ENCODE measurements at regions not wholly inside any gene's neighbourhood (a gene's known extent, or its start where the extent isn't known, plus 50 kb on each side); places are given as distances from the start of the nearest gene placed in this dataset.

DNA sequence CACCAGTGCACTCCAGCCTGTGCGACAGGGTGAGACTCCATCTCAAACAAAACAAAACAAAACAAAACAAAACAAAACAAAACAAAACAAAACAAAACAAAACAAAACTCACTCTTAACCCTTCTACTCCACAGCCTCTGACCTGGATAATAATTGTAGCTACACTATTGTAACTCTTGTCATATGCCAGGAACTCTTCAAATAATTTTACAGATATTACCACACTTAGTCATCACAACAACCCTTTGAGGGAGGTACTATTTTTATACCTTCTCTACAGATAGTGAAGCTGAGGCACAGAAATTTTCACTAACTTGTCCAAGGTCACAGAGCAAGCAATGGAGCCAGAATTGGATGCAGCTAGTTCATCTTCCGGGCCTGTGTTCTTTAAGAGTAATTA, 547.8 kb downstream of the ADGRL2 start:
- DNase-seq (ENCODE audit: low read depth in 1 of 2, low spot score in 1 of 2): no peak

DNA sequence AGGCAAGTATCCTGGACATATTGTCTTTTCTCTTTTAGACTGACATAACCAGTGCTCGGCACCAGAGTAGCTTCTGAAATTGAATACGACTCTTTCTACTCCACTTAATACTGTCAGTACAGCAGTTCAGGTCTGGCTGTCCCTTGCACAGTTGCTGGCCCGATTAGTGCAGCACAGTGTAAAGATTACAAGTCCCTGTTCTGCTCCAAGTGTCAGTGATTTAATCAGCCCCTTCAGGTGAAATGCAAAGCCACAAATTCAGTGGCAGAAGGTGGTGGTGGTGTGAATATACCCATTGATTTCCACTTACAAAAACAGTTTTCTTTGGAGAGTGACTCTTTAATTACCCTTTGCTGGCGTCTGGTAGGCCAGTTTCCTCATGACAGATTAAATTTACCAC, 545.4 kb downstream of the ADGRL2 start:
- no peak for DNase-seq (ENCODE audit: low read depth in 1 of 2, low spot score in 1 of 2)

DNA sequence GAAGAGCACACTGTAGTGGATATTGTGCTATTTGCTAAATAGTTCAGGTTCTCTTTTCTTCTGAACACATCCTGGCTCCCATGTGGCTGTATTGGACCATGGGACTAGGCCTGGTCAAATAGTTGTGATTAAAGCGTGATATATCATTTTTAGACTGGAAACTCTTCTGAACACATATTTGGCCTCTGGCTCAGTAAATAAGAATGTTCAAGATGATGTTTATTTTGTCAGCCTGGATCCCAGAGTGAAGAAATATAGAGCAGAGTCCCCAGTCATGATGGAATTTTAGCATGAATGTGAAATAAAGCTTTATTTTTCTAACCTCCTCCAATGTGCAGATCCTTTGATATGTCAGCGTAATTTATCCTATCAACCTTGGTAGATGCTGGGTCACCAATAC, 542.6 kb downstream of the ADGRL2 start:
- DNase-seq (ENCODE audit: low read depth in 1 of 2, low spot score in 1 of 2): no peak

DNA sequence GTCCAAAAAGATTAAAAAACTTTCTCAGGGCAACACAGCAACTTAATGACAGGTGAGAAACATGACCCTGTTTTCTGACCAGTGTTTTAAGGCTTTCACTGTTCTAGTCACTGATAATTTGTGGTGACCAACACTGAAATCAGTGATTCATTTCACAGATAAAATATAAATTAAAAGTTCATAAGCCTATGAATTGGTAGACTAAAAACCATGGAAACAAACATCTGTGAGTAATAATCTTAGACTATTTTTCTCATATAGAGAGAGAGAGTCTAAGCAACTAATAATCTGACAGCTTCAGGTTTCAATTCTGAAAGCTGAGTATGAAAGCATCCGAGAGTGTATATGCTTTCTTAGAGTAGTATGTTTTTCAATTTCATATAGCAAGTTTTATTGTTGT, 536.9 kb downstream of the ADGRL2 start:
- DNase-seq (ENCODE audit: low read depth in 1 of 2, low spot score in 1 of 2): no peak

DNA sequence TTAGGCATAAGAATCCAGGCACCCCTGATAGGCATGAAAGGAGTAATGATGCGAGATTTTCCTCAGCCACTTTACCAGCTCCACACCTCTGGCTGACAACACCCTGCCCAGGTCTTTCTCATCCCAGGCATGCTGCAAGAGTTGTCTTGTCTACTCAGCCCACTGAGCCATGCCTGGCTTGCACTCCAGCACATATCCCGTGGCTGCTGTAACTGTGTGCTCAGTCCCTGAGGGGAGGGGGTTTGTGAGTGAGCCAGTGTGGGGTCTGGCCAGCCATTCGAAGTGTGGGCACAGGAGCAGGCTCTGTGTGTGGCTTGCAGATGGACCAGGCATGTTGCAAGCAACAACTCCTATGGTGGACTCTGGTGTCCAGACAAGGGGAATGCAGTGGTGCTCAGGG, 529.6 kb downstream of the ADGRL2 start:
- no peak for DNase-seq (ENCODE audit: low read depth in 1 of 2, low spot score in 1 of 2)

DNA sequence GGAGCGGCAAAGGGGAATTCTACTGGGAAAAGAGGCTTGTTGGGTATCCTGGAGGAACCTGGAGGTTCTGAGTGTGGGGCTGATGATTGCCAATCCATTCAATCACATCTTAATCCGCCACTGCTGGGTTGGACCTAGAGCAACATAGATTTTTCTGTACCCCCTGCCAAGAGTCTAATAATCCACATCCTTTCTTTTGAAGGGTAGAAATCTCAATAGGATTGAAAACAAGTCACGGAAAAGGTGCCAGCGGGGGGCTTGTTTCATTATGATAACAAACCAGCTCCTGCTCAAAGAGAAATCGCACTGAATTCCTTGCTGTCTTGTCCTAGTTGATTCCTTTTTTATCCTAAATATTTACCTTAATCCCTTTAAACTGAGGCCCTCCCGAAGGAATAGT, 528.5 kb downstream of the ADGRL2 start:
- DNase-seq (ENCODE audit: low read depth in 1 of 2, low spot score in 1 of 2): no peak

DNA sequence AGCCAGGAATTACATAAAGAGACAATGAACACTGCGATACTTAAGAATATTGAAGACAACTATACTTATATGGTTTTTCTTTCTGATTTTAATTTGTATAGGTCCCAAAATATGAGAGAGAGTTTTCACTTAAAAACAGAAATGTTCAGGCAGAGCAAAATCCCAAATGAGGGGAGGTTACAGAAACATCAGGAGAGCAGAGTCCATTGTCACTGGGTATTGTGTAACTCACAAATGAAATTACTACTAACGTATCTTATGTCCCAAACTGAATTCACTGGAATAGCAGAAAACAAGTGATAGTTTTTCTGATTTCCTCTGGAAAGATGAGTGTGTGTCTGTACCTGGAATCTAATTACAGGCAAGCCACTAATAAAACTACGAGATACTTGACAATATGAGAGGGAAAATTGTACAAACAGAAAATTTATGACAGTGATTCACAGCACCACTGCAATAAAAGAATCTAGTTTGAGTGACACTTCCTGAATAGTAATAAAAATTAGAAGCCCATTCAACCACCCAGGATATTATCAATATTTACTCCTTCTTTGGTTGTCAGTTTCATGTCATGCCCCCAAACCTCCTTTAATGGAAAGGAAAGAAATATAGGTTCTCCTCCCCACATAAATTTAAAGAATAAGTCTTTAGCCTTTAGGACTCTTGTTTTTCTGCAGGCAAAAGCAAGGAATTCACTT, 522.6 kb downstream of the ADGRL2 start:
- no peak for DNase-seq (ENCODE audit: low read depth in 1 of 2, low spot score in 1 of 2)

DNA sequence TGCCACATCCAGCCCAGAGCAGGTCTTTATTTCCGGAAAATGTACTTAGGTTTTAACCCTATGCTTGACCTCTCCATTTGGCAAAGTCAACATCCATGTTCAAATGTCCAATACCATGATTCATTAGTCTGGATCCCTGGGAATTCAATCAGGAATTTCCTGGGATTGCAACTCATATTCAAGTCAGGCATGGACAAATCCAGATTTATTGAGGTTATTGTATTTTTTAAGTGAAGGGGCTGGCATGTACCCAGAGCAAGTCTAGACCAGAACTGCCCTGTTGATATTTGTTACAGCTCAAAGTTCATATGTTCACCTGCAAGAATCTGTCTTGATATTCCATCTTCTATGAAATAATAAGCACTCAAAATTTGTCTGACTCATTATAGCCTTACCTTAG, 521.1 kb downstream of the ADGRL2 start:
- DNase-seq (ENCODE audit: low read depth in 1 of 2, low spot score in 1 of 2): no peak

DNA sequence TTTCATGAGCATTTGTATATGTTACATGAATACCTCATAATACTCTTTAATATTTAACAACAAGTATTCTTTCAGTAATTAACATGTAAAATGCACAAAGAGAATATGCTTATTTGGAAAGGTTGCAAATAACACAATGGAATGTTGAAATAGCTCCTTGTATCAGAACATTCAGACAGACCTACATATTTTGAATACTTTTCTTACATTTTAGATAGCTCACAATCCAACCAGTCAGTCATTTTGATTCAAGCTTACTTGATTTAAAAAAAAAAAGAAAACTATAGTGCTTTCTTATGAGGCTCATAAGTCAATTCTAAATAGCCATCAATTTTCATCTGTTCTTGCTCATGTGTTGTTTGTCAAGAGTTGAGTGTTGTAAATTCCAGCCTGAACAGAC, 518.8 kb downstream of the ADGRL2 start:
- no peak for DNase-seq (ENCODE audit: low read depth in 1 of 2, low spot score in 1 of 2)

DNA sequence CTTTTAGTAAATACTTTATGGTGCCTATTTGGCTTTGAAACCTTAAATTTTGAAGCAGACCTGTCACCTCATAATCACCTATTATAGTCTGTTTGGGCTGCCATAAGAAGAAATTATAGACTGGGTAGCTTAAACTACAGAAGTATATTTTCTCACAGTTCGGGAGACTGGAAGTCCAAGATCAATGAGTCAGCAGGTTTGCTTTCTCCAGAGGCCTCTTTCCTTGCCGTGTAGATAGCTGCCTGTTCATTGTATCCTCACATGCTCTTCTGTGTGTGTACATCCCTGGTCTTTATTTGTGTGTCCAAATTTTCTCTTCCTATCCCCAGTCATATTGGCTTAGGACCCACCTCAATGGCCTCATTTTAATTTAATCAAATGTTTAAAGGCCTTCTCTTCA, 518.2 kb downstream of the ADGRL2 start:
- no peak for DNase-seq (ENCODE audit: low read depth in 1 of 2, low spot score in 1 of 2)

DNA sequence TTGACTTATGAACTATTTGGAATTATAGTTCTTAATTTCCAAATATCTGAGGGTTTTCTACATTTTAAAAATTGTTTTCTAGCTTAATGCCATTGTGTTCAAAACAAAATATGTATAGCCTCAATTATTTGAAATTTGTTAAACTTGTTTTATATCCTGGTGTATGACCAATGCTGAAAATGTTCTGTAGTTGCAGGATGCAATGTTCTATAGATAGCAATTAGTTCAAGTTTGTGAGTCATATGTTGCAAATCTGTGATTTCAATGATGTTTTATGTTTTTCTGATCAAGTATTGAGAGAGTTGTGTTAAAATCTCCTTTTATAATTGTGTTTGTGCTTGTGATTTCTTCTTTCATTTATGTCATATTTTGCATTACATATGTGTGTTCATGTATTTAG, 517.5 kb downstream of the ADGRL2 start:
- no peak for DNase-seq (ENCODE audit: low read depth in 1 of 2, low spot score in 1 of 2)

DNA sequence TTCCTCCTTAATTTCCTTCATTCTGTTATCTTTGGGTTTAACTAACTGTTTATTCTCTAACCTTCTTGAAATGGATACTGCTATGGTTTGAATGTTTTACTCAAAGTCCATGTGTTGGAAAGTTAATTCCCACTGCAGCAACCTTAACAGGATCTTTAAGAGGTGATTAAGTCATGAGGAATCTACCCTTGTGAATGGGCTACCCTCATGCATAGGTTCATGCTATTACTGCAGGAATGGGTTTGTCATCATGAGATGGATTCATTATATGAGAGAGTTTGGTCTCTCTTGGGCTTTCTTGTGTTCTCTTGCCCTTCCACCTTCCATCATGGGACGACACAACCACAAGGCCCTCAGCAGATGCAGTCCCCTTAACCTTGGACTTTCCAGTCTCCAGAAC, 516.9 kb downstream of the ADGRL2 start:
- DNase-seq (ENCODE audit: low read depth in 1 of 2, low spot score in 1 of 2): no peak

DNA sequence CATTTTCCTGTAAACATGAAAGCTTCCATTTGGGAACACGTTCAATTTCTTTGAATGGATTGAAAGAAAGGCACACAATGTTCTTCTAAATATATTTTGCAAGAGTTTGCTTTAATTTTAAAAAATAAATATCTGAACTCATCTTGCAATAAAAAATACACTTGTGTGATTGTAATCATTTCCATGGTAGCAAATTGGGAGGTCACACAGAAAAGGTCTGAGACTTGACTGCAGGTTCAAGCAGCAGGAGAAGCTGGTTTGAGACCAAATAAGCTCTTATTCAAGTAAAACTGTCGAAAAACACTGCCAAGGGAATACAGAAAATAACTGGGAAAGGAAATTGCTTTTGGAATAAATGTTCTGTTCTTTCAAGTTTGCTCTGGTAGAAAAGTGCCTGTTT, 498.9 kb downstream of the ADGRL2 start:
- no peak for DNase-seq (ENCODE audit: low read depth in 1 of 2, low spot score in 1 of 2)

DNA sequence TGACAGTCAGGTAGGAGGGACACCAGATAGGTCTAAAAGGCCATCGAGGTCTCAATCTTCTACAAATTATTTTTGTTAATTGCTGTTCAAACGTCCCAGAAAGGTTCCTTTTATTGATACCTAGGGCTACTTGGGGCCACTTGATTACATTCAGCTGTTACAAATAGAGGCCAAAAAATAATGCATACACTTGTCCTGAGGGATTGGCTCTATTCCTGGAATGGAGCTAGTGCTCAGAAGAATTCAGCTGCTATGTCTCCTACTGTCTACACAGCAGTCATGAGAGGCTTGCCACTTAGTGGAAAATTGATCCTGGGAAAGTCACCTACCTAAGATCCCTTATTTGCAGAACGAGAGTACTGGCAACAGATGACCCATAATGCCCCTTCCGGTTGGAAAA, 498.3 kb downstream of the ADGRL2 start:
- no peak for DNase-seq (ENCODE audit: low read depth in 1 of 2, low spot score in 1 of 2)

DNA sequence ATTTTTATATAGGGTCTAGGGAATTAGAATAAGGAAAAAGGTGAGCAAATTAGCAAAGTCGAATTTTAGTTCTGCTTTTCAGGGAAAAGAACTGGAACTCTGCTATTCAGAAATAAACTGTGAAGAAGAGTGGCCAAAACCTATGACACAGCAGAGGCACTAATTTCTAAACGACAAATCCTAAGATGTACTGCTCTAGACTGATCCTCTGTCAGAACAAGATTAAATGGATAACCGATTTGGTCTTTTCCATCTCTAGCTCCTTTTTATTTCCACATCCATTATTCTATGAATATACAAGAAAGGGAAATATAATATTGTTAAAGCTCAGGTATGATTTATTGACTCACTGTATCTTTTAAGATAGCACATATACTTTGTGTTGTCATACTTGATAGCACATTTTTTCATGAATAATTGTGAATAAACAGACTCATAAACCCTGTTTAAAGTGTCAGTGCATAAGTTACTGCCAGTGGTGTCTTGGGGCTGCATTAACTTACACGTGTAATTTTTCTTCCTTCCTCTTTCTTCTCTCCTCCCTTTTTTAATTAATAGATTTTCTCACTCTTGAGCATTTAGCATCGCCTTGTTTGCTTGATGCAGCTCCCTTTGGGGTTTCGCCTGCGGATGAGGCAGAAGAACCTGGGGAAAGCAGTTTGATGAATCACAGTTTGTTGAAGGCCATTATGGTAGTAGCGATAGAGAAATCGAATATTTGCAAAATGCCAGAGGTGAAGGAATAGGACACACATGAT, 496.6 kb downstream of the ADGRL2 start:
- DNase-seq (ENCODE audit: low read depth in 1 of 2, low spot score in 1 of 2): no peak

DNA sequence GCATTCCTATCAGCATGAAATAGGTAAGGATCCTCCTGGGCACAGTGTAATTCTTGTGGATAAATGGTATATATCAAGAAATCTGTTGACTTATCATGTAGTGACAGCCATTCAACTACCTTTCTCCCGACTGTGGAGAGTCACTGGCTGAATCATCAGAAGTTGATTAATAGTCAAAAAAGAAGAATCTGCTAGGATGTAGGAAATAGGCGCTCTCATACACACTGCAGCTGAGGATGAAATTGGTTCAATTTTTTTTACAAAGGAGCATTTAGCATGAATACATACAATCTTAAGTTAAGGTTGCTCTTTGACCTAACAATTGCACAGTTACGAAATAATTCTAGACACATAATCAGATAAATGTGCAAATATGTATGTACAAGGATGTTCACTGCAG, 486.8 kb downstream of the ADGRL2 start:
- DNase-seq (ENCODE audit: low read depth in 1 of 2, low spot score in 1 of 2): no peak

DNA sequence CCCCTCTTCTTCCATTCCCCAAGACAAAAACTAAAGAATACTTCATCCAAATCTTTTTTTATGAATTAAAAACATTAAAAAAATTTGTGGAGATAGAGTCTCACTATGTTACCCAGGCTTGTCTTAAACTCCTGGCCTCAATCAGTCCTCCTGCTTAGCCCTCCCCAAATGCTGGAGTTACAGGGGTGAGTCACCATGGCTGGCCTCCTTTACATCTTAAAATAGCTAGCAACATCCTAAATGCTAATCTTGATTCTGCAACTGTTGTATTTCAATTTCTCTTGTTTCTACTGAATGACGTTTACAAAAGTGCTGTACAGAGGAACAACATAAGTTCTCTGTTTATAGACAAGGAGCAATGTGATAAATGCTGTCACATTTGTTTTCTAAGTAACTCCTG, 483.5 kb downstream of the ADGRL2 start:
- no peak for DNase-seq (ENCODE audit: low read depth in 1 of 2, low spot score in 1 of 2)

DNA sequence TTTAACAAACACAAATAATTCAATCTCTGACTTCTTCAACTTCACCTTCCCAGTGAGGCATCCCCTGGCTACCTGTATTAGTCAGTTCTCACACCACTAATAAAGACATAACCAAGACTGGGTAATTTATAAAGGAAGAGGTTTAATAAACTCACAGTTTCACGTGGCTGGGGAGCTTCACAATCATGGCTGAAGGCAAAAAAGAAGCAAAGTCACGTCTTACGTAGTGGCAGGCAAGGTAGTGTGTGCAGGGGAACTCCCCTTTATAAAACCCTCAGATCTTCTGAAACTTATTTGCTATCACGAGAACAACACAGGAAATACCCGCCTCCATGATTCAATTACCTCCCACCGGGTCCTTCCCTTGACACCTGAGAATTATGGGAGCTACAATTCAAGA, 478.5 kb downstream of the ADGRL2 start:
- DNase-seq (ENCODE audit: low read depth in 1 of 2, low spot score in 1 of 2): no peak

DNA sequence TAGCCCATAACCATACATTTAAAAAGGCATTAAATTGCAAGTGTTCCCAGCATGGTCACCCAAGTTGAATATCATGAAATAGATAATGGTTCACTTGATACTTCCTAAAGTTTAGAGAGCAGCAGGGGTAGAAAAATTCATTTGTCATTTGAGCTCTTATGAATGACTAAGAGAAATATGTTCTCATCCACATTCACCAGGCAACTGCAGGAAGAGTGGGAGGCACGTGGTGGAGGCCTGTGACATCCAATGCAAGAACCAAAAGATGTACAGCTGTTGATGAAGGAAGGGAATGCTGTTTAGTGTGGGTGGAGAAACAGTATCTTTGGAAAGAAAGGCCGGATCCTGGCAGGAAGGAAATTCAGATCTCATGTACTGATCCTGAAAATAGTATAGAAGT, 473.1 kb downstream of the ADGRL2 start:
- DNase-seq (ENCODE audit: low read depth in 1 of 2, low spot score in 1 of 2): no peak

DNA sequence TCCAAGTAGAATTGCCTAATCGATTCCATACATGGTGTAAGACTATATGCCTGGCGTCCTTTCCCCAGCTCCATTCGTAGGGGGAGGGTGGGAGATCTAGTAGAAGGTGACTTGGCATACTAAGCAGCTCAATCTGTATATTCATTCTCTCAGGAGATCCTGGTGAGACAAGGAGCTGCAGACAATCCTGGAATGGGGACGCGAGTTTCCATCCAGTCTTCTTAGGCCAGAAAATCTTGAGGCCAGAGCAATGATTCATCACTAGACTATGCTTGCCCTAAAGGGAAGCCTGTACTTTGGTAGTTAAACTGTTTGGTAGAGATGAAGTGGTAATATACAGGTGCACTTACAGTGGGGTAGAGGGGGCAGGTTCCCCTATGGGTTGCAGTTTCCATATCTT, 468.7 kb downstream of the ADGRL2 start:
- no peak for DNase-seq (ENCODE audit: low read depth in 1 of 2, low spot score in 1 of 2)

DNA sequence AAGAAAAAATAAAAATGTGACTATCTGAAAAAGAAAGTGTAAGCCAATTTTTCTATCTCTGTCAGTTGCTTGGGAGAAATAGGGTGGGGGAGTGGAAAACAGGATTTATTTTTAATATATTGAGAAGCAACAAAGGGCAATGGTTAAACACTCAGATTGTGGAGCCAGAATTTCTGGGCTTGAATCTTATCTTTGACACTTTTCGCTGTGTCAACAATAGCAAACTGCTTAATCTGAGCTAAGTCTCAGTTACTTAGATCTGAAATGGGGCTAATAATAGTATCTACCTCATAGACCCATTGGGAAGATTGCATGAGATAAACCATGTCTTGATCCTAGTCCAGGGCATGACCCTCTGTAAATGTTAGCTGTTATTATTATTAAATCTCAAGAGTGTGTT, 468.1 kb downstream of the ADGRL2 start:
- no peak for DNase-seq (ENCODE audit: low read depth in 1 of 2, low spot score in 1 of 2)

DNA sequence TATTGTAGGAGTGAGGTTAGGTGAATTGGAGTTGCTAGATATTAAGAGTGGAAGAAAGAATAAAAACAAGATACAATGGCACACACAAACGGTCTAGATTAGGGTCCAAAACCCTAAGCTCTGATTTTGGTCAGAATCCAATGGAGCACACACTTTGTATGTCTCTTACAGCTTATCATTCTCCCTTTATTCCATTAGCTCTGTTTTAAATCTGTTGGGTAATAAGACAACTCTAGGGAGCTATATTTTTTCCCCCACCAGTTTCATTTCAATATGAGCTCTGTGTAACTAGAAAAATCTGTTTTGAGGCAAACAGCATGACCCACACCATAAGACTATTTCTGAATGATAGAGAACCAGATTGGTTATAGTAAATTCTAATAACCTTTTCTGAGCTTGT, 465.6 kb downstream of the ADGRL2 start:
- DNase-seq (ENCODE audit: low read depth in 1 of 2, low spot score in 1 of 2): no peak

DNA sequence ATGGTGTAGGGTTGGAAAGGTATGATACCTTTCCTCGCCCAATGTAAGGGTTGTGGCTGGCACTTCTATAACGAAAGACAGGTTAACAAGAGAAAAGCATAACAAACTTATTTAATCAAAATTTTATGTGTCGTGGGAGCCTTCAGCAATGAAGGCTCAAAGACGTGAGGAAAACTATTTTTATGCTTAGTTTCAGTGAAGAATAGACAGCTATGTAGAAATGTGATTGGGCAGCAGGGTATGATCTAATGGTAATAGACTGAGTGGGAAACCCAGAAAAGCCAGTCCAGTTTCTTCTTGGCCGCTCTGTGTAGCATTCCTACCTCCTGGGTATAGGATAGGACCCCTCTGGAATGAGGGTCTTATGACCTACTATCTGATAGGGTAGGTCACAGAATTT, 464.7 kb downstream of the ADGRL2 start:
- DNase-seq (ENCODE audit: low read depth in 1 of 2, low spot score in 1 of 2): no peak

Data from activated CD4-positive, alpha-beta T cell treated with anti-CD3 and anti-CD28 coated beads, Interleukin-2, amount 50 U/mL, for 24 hours (primary cell).